ENCODE measurements at regions not wholly inside any gene's neighbourhood (a gene's known extent, or its start where the extent isn't known, plus 50 kb on each side); places are given as distances from the start of the nearest gene placed in this dataset.
"Not testable (repeated sequence)": the region's sequence is repeated elsewhere in the genome, so short reads cannot be mapped to it uniquely, and the experiment has no call there.

- not testable (repeated sequence) for H3K27ac ChIP-seq (ENCODE audit: low read depth); H3K4me1 ChIP-seq (ENCODE audit: insufficient read depth); DNase-seq (ENCODE audit: extremely low spot score); H3K4me3 ChIP-seq (ENCODE audit: low read depth, low read length); H3K36me3 ChIP-seq (ENCODE audit: insufficient read depth)
- WGBS, result 91% methylated on average over 18 of the region's 18 CpGs
Observed at GRCh38 chr7:153410997-153411642, 641.1 kb upstream of the DPP6 start.

- H3K4me1 ChIP-seq (ENCODE audit: insufficient read depth); DNase-seq (ENCODE audit: extremely low spot score); H3K4me3 ChIP-seq (ENCODE audit: low read depth, low read length); H3K27ac ChIP-seq (ENCODE audit: low read depth); H3K36me3 ChIP-seq (ENCODE audit: insufficient read depth): not testable (repeated sequence)
- 93% methylated on average over 26 of the region's 26 CpGs for WGBS
Observed at GRCh38 chr7:153412114-153412823, 639.9 kb upstream of the DPP6 start.

- not testable (repeated sequence) for H3K36me3 ChIP-seq (ENCODE audit: insufficient read depth); H3K4me3 ChIP-seq (ENCODE audit: low read depth, low read length); H3K27ac ChIP-seq (ENCODE audit: low read depth); H3K4me1 ChIP-seq (ENCODE audit: insufficient read depth); DNase-seq (ENCODE audit: extremely low spot score)
- 94% methylated on average over 16 of the region's 16 CpGs for whole genome bisulfite sequencing
Observed at GRCh38 chr7:153412824-153413198, 639.4 kb upstream of the DPP6 start.

- Histone ChIP-seq H3K4me3 (ENCODE audit: low read depth, low read length) (no peak overlapping the region), H3K36me3 (ENCODE audit: insufficient read depth) (no peaks in the 10 kb centered on the region), H3K27ac (ENCODE audit: low read depth) (no peak overlapping the region), H3K4me1 (ENCODE audit: insufficient read depth) (no peaks in the 10 kb centered on the region)
- WGBS, result 89% methylated on average over 12 of the region's 12 CpGs
- no peak for DNase-seq (ENCODE audit: extremely low spot score)
Observed at GRCh38 chr7:153413199-153413539, 639.0 kb upstream of the DPP6 start.

GRCh38 chr7:153413540-153414287, 638.5 kb upstream of the DPP6 start:
- no peak for DNase-seq (ENCODE audit: extremely low spot score)
- Histone ChIP-seq H3K4me1 (ENCODE audit: insufficient read depth) (no peaks in the 10 kb centered on the region), H3K4me3 (ENCODE audit: low read depth, low read length) (no peak overlapping the region), H3K27ac (ENCODE audit: low read depth) (no peak overlapping the region), H3K36me3 (ENCODE audit: insufficient read depth) (no peaks in the 10 kb centered on the region)
- 91% methylated on average over 28 of the region's 28 CpGs for WGBS

- Histone ChIP-seq H3K4me1 (ENCODE audit: insufficient read depth) (no peaks in the 10 kb centered on the region), H3K27ac (ENCODE audit: low read depth) (no peak overlapping the region), H3K4me3 (ENCODE audit: low read depth, low read length) (no peak overlapping the region), H3K36me3 (ENCODE audit: insufficient read depth) (no peaks in the 10 kb centered on the region)
- DNase-seq (ENCODE audit: extremely low spot score), result no peak
Observed at GRCh38 chr7:153414288-153414629, 637.9 kb upstream of the DPP6 start.

GRCh38 chr7:153415632-153416031, 636.6 kb upstream of the DPP6 start:
- H3K36me3 ChIP-seq (ENCODE audit: insufficient read depth), result no peaks in the 10 kb centered on the region
- WGBS, result 79% methylated on average over 6 of the region's 6 CpGs
- DNase-seq (ENCODE audit: extremely low spot score), result no peak
- no peak overlapping the region for H3K4me3 ChIP-seq (ENCODE audit: low read depth, low read length)
- no peaks in the 10 kb centered on the region for H3K4me1 ChIP-seq (ENCODE audit: insufficient read depth)
- H3K27ac ChIP-seq (ENCODE audit: low read depth), result no peak overlapping the region

GRCh38 chr7:153422291-153423209, 629.6 kb upstream of the DPP6 start:
- no peak overlapping the region for H3K27ac ChIP-seq (ENCODE audit: low read depth)

GRCh38 chr7:153423210-153423590, 629.0 kb upstream of the DPP6 start:
- no peaks in the 10 kb centered on the region for H3K4me1 ChIP-seq (ENCODE audit: insufficient read depth)
- H3K27ac ChIP-seq (ENCODE audit: low read depth), result no peak overlapping the region
- H3K4me3 ChIP-seq (ENCODE audit: low read depth, low read length), result no peak overlapping the region
- DNase-seq (ENCODE audit: extremely low spot score), result no peak
- H3K36me3 ChIP-seq (ENCODE audit: insufficient read depth), result no peaks in the 10 kb centered on the region
- WGBS, result 66% methylated on average over 2 of the region's 2 CpGs

More at GRCh38 chr7:153422291-153423209, 629.6 kb upstream of the DPP6 start:
- H3K4me1 ChIP-seq (ENCODE audit: insufficient read depth), result no peaks in the 10 kb centered on the region
- no peaks in the 10 kb centered on the region for H3K36me3 ChIP-seq (ENCODE audit: insufficient read depth)
- H3K4me3 ChIP-seq (ENCODE audit: low read depth, low read length), result no peak overlapping the region
- DNase-seq (ENCODE audit: extremely low spot score), result no peak
- WGBS, result 49% methylated on average over 9 of the region's 9 CpGs

GRCh38 chr7:153430931-153431330, 621.3 kb upstream of the DPP6 start:
- H3K27ac ChIP-seq (ENCODE audit: low read depth), result no peak overlapping the region
- H3K36me3 ChIP-seq (ENCODE audit: insufficient read depth), result no peaks in the 10 kb centered on the region
- no peaks in the 10 kb centered on the region for H3K4me1 ChIP-seq (ENCODE audit: insufficient read depth)
- no peak overlapping the region for H3K4me3 ChIP-seq (ENCODE audit: low read depth, low read length)
- 66% methylated on average over 5 of the region's 5 CpGs for WGBS
- no peak for DNase-seq (ENCODE audit: extremely low spot score)

- 21% methylated on average over 8 of the region's 8 CpGs for WGBS
- H3K27ac ChIP-seq (ENCODE audit: low read depth), result no peak overlapping the region
- DNase-seq (ENCODE audit: extremely low spot score), result no peak
- no peak overlapping the region for H3K4me3 ChIP-seq (ENCODE audit: low read depth, low read length)
- no peaks in the 10 kb centered on the region for H3K4me1 ChIP-seq (ENCODE audit: insufficient read depth)
- no peaks in the 10 kb centered on the region for H3K36me3 ChIP-seq (ENCODE audit: insufficient read depth)
Observed at GRCh38 chr7:153432063-153432462, 620.1 kb upstream of the DPP6 start.

- Histone ChIP-seq H3K4me1 (ENCODE audit: insufficient read depth) (no peaks in the 10 kb centered on the region), H3K4me3 (ENCODE audit: low read depth, low read length) (no peak overlapping the region), H3K36me3 (ENCODE audit: insufficient read depth) (no peaks in the 10 kb centered on the region), H3K27ac (ENCODE audit: low read depth) (no peak overlapping the region)
- 90% methylated on average over 8 of the region's 8 CpGs for WGBS
- no peak for DNase-seq (ENCODE audit: extremely low spot score)
Observed at GRCh38 chr7:153433223-153433622, 619.0 kb upstream of the DPP6 start.

- Histone ChIP-seq H3K4me3 (ENCODE audit: low read depth, low read length) (no peak overlapping the region), H3K4me1 (ENCODE audit: insufficient read depth) (no peaks in the 10 kb centered on the region), H3K36me3 (ENCODE audit: insufficient read depth) (no peaks in the 10 kb centered on the region), H3K27ac (ENCODE audit: low read depth) (no peak overlapping the region)
- 69% methylated on average over 5 of the region's 5 CpGs for WGBS
- DNase-seq (ENCODE audit: extremely low spot score), result no peak
Observed at GRCh38 chr7:153440715-153441114, 611.5 kb upstream of the DPP6 start.

Measured in urinary bladder (tissue), 3 donors.